SK-N-SH (cell line): ENCODE measurements at regions not wholly inside any gene's neighbourhood (a gene's known extent, or its start where the extent isn't known, plus 50 kb on each side); places are given as distances from the start of the nearest gene placed in this dataset.

ENCODE experiments used
- CTCF ChIA-PET: fragments of 300-600, 350-600 bp; formaldehyde crosslinking; extraction: SDS; loops from one replicate; lab custom pipeline; 2021; lab: Yijun Ruan, JAX
- POLR2A ChIA-PET: fragments of 350-600 bp; sonication (Branson Sonifier 250); formaldehyde crosslinking; extraction: SDS; loops from one replicate; lab custom pipeline; 2020; ENCODE audit warnings: antibody characterized with exemption, inconsistent platforms; lab: Yijun Ruan, JAX
- DNase-seq: peaks from one replicate; pipeline ENCODE4 v3.0.0; 2012
- H2AFZ ChIP-seq: fragments of 200-600 bp; sonication (generic); 2 replicates; pipeline ENCODE4 v1.8.1; 2016; ENCODE audit warnings: antibody characterized with exemption, mild to moderate bottlenecking, low read depth
- H3F3A ChIP-seq: fragments of 200-600 bp; sonication (generic); replicated peaks from 2 replicates; pipeline ENCODE3; 2016; ENCODE audit warnings: antibody characterized with exemption, mild to moderate bottlenecking; ENCODE audit not compliant: insufficient read depth
- H3K27ac ChIP-seq, 2 experiments: fragments of 200-500 bp in 1 of 2; fragments of 200-600 bp in 1 of 2; sonication (Bioruptor generic) in 1 of 2; sonication (generic), shearing (Covaris generic) in 1 of 2; 2 replicates each; pipeline versions ENCODE4 v1.5.1 to v1.6.1; 2014 to 2016; ENCODE audit warnings: low read depth in 2 of 2, inconsistent platforms in 1 of 2, low read length in 1 of 2, mild to moderate bottlenecking in 1 of 2, mixed read lengths in 1 of 2
- H3K27me3 ChIP-seq: fragments of 200-600 bp; sonication (generic), shearing (Covaris generic); 2 replicates; pipeline ENCODE4 v1.6.1; 2016; ENCODE audit warnings: mixed run types; ENCODE audit not compliant: insufficient read depth
- H3K36me3 ChIP-seq, 2 experiments: fragments of 200-500 bp in 1 of 2; fragments of 200-600 bp in 1 of 2; sonication (Bioruptor generic) in 1 of 2; sonication (generic) in 1 of 2; replicated peaks in 1 of 2; 2 replicates each; pipeline versions ENCODE3 to v1.5.1; 2014 to 2016; ENCODE audit warnings: low read length in 1 of 2, mild to moderate bottlenecking in 1 of 2; ENCODE audit not compliant: insufficient read depth in 2 of 2, control insufficient read depth in 1 of 2
- H3K4me1 ChIP-seq, 2 experiments: fragments of 200-500 bp in 1 of 2; fragments of 200-600 bp in 1 of 2; sonication (Bioruptor generic) in 1 of 2; sonication (generic), shearing (Covaris generic) in 1 of 2; 2 replicates each; pipeline versions ENCODE4 v1.5.1 to v1.6.1; 2014 to 2016; ENCODE audit warnings: low read depth in 1 of 2, low read length in 1 of 2, mixed run types in 1 of 2; ENCODE audit not compliant: insufficient read depth in 2 of 2, control insufficient read depth in 1 of 2
- H3K4me2 ChIP-seq: fragments of 200-600 bp; sonication (generic), shearing (Covaris generic); 2 replicates; pipeline ENCODE4 v1.6.1; 2017; ENCODE audit warnings: mixed run types
- H3K4me3 ChIP-seq, 2 experiments: fragments of 200-500 bp in 1 of 2; fragments of 200-600 bp in 1 of 2; sonication (Bioruptor generic) in 1 of 2; sonication (generic), shearing (Covaris generic) in 1 of 2; 2 replicates each; pipeline versions ENCODE4 v1.5.1 to v1.8.1; 2014 to 2016; ENCODE audit warnings: low read depth in 2 of 2, inconsistent platforms in 1 of 2, low read length in 1 of 2, mild to moderate bottlenecking in 1 of 2, mixed read lengths in 1 of 2, moderate library complexity in 1 of 2
- H3K79me2 ChIP-seq: fragments of 200-600 bp; sonication (generic); 2 replicates; pipeline ENCODE4 v1.8.1; 2017; ENCODE audit warnings: mild to moderate bottlenecking; ENCODE audit not compliant: insufficient read depth
- H3K9ac ChIP-seq: fragments of 200-600 bp; sonication (generic); 2 replicates; pipeline ENCODE4 v1.6.1; 2017; ENCODE audit warnings: mixed run types
- H3K9me2 ChIP-seq: fragments of 200-600 bp; sonication (generic); 2 replicates; pipeline ENCODE4 v1.6.1; 2017; ENCODE audit warnings: mixed run types
- H3K9me3 ChIP-seq: fragments of 200-600 bp; sonication (generic); 2 replicates; pipeline ENCODE4 v1.6.1; 2017; ENCODE audit warnings: mixed run types, mild to moderate bottlenecking, moderate library complexity
- H4K20me1 ChIP-seq: fragments of 200-600 bp; sonication (generic); 2 replicates; pipeline ENCODE4 v1.6.1; 2017; ENCODE audit warnings: mild to moderate bottlenecking, mixed run types; ENCODE audit not compliant: insufficient read depth
- EP300 ChIP-seq, 2 experiments: IDR thresholded peaks; 2 replicates each; pipeline versions ENCODE4 v1.4.0 to v1.6.1; 2012; ENCODE audit warnings: borderline replicate concordance in 1 of 2, low read depth in 1 of 2, low read length in 1 of 2
- EZH2phosphoT487 ChIP-seq: fragments of 200-600 bp; sonication (generic); IDR thresholded peaks from 2 replicates; pipeline ENCODE4 v1.6.1; 2017; ENCODE audit warnings: low read depth, mixed run types, mild to moderate bottlenecking, antibody characterized with exemption, moderate library complexity, borderline replicate concordance
- FOSL2 ChIP-seq: IDR thresholded peaks from 2 replicates; pipeline ENCODE4 v1.4.0; 2012; ENCODE audit warnings: low read depth, mild to moderate bottlenecking, moderate library complexity, borderline replicate concordance
- FOXJ3 ChIP-seq: sonication (generic); formaldehyde crosslinking; IDR thresholded peaks from 2 replicates; pipeline ENCODE4 v1.5.1; 2020; ENCODE audit warnings: mild to moderate bottlenecking, missing genetic modification reagents
- FOXM1 ChIP-seq: IDR thresholded peaks from 2 replicates; pipeline ENCODE4 v1.4.0; 2012; ENCODE audit warnings: low read depth, mild to moderate bottlenecking
- GABPA ChIP-seq: IDR thresholded peaks from 2 replicates; pipeline ENCODE4 v1.4.0; 2012; ENCODE audit warnings: low read depth, mild to moderate bottlenecking
- GATA2 ChIP-seq: sonication (generic); formaldehyde crosslinking; IDR thresholded peaks from 2 replicates; pipeline ENCODE4 v1.5.0; 2020; ENCODE audit warnings: mild to moderate bottlenecking, missing genetic modification reagents
- IRF3 ChIP-seq: fragments of 150-350 bp; IDR thresholded peaks from 2 replicates; pipeline ENCODE4 v1.6.1; 2016; ENCODE audit warnings: mild to moderate bottlenecking, low read depth, low read length
- JUND ChIP-seq: IDR thresholded peaks from 2 replicates; pipeline ENCODE4 v1.4.0; 2012
- MAX ChIP-seq: IDR thresholded peaks from 2 replicates; pipeline ENCODE4 v1.4.0; 2012; ENCODE audit warnings: low read depth
- MXI1 ChIP-seq: IDR thresholded peaks from 2 replicates; pipeline ENCODE4 v1.6.1; 2012; ENCODE audit warnings: mild to moderate bottlenecking, low read depth, low read length, improper control_type of control experiment
- NFIC ChIP-seq: IDR thresholded peaks from 2 replicates; pipeline ENCODE4 v1.4.0; 2012; ENCODE audit warnings: borderline replicate concordance
- NRF1 ChIP-seq: IDR thresholded peaks from 2 replicates; pipeline ENCODE4 v1.6.1; 2012; ENCODE audit warnings: low read depth, mild to moderate bottlenecking, low read length
- POLR2AphosphoS5 ChIP-seq: IDR thresholded peaks from 2 replicates; pipeline ENCODE4 v1.6.1; 2012; ENCODE audit warnings: low read depth, low read length
- RXRA ChIP-seq: IDR thresholded peaks from 2 replicates; pipeline ENCODE4 v1.4.0; 2012; ENCODE audit warnings: low read depth, mild to moderate bottlenecking, borderline replicate concordance
- SIN3A ChIP-seq: IDR thresholded peaks from 2 replicates; pipeline ENCODE4 v1.6.1; 2012; ENCODE audit warnings: low read depth, mild to moderate bottlenecking, low read length, moderate library complexity, borderline replicate concordance
- TCF12 ChIP-seq: IDR thresholded peaks from 2 replicates; pipeline ENCODE4 v1.4.0; 2012
- YY1 ChIP-seq: IDR thresholded peaks from 2 replicates; pipeline ENCODE4 v1.4.0; 2012; ENCODE audit warnings: low read depth, mild to moderate bottlenecking
- WGBS: methylation state at CpG from one replicate; pipeline ENCODE4 v1.1.6; 2017; ENCODE audit warnings: low lambda C conversion rate; 5-methylcytosine and 5-hydroxymethylcytosine counted together
- TF ChIP-seq, protein P1 (sequence below): fragments of 150-350 bp; IDR thresholded peaks from 2 replicates; pipeline ENCODE4 v1.6.1; 2017; ENCODE audit warnings: antibody characterized with exemption, low read length, low read depth, borderline replicate concordance
- TF ChIP-seq, protein P2 (sequence below): IDR thresholded peaks from 2 replicates; pipeline ENCODE4 v1.6.1; 2012; ENCODE audit warnings: mild to moderate bottlenecking, low read depth, low read length, moderate library complexity
- TF ChIP-seq, protein P3 (sequence below): IDR thresholded peaks from 2 replicates; pipeline ENCODE4 v1.4.0; 2012; ENCODE audit warnings: low read depth, borderline replicate concordance
- TF ChIP-seq, protein P4 (sequence below): IDR thresholded peaks from 2 replicates; pipeline ENCODE4 v1.4.0; 2012; ENCODE audit warnings: low read depth, borderline replicate concordance

DNA sequence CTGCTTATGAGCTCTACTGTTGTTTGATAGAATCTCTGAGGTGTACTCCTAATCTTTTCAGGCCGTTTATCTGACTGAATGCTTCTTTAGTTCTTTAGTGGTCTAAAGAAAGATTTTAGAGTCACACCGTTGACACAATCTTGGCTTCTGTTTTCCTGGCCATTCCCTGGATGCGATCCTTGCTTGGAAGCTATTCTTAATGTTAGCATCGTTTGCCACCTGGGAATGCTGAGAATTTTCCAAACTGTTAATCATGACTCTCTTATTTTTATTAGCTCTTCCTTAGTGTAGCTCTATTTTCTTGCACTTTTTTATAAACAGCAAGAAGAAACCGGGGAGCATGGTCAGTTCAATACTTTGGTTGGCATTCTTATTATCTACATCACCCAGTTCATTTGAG is 281.0 kb upstream of the PCDH20 start:
- Histone ChIP-seq H3K9me3 (no peaks in the 10 kb centered on the region), H3K4me2 (no peak overlapping the region), H3K4me1 (no peaks in the 10 kb centered on the region), H3K9me2 (no peaks in the 10 kb centered on the region), H2AFZ (no peak overlapping the region), H3K79me2 (no peaks in the 10 kb centered on the region), H3K4me3 (no peak overlapping the region), H3K27ac (no peak overlapping the region), H3K36me3 (no peaks in the 10 kb centered on the region), H3F3A (no peaks in the 10 kb centered on the region), H3K27me3 (no peaks in the 10 kb centered on the region), H3K9ac (no peak overlapping the region), H4K20me1 (no peaks in the 10 kb centered on the region)
- 38% methylated on average over 5 of the region's 5 CpGs for WGBS
- CTCF ChIA-PET, result interaction anchor here (0.6 to 1.7 kb wide), 3 partner anchors 10 to 327 kb away, joined by 3 to 6 read pairs (median 3); no protein-coding TSS in a partner anchor
- TF ChIP-seq, protein P1, sequence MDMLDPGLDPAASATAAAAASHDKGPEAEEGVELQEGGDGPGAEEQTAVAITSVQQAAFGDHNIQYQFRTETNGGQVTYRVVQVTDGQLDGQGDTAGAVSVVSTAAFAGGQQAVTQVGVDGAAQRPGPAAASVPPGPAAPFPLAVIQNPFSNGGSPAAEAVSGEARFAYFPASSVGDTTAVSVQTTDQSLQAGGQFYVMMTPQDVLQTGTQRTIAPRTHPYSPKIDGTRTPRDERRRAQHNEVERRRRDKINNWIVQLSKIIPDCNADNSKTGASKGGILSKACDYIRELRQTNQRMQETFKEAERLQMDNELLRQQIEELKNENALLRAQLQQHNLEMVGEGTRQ, result no peak
- no peak for TF ChIP-seq NFIC
- no peak for TF ChIP-seq FOSL2
- no peak for TF ChIP-seq YY1
- TF ChIP-seq MAX, result no peak
- no peak for TF ChIP-seq EP300 (IDR thresholded peaks at IDR 0.05; ENCODE audit: borderline replicate concordance in 1 of 2, low read depth in 1 of 2, low read length in 1 of 2)
- TF ChIP-seq TCF12, result no peak
- no peak for TF ChIP-seq JUND
- no peak for TF ChIP-seq RXRA
- no peak for TF ChIP-seq GATA2 (CRISPR knock-in tag)
- no peak for DNase-seq
- POLR2A ChIA-PET, result no interaction called here

DNA sequence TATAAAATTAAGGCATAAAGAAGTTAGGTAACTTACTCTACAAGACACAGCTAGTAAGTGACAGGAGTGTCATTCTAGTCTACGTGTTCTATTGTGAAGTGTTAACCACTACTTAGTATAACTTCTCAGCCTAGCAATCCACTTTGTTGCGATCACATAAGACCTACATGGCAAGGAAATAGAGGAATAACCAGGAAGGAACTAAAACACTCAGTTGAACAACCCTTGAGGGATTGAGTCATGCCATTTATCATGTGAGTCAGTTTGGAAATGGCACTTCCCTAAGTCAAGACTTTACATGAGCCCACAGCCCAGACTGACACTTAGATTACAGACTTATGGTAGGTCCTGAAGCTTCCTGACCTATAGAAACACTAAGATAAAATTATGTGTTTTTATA is 279.5 kb upstream of the PCDH20 start:
- Histone ChIP-seq H3K79me2 (no peaks in the 10 kb centered on the region), H3F3A (no peaks in the 10 kb centered on the region), H4K20me1 (no peaks in the 10 kb centered on the region), H3K9ac (no peak overlapping the region), H3K27ac (no peak overlapping the region), H3K4me1 (no peaks in the 10 kb centered on the region), H3K4me3 (no peak overlapping the region), H2AFZ (no peak overlapping the region), H3K9me3 (no peaks in the 10 kb centered on the region), H3K36me3 (no peaks in the 10 kb centered on the region), H3K27me3 (no peaks in the 10 kb centered on the region), H3K9me2 (no peaks in the 10 kb centered on the region), H3K4me2 (no peak overlapping the region)
- ChIA-PET POLR2A (no interaction called here), CTCF (interaction anchor here (0.6 kb wide), 1 partner anchor 8 kb away, joined by 3 read pairs; no protein-coding TSS in a partner anchor)
- no peak for DNase-seq
- 28% methylated on average over 2 of the region's 2 CpGs for WGBS
- TF ChIP-seq, protein P2, sequence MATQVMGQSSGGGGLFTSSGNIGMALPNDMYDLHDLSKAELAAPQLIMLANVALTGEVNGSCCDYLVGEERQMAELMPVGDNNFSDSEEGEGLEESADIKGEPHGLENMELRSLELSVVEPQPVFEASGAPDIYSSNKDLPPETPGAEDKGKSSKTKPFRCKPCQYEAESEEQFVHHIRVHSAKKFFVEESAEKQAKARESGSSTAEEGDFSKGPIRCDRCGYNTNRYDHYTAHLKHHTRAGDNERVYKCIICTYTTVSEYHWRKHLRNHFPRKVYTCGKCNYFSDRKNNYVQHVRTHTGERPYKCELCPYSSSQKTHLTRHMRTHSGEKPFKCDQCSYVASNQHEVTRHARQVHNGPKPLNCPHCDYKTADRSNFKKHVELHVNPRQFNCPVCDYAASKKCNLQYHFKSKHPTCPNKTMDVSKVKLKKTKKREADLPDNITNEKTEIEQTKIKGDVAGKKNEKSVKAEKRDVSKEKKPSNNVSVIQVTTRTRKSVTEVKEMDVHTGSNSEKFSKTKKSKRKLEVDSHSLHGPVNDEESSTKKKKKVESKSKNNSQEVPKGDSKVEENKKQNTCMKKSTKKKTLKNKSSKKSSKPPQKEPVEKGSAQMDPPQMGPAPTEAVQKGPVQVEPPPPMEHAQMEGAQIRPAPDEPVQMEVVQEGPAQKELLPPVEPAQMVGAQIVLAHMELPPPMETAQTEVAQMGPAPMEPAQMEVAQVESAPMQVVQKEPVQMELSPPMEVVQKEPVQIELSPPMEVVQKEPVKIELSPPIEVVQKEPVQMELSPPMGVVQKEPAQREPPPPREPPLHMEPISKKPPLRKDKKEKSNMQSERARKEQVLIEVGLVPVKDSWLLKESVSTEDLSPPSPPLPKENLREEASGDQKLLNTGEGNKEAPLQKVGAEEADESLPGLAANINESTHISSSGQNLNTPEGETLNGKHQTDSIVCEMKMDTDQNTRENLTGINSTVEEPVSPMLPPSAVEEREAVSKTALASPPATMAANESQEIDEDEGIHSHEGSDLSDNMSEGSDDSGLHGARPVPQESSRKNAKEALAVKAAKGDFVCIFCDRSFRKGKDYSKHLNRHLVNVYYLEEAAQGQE, result no peak
- TF ChIP-seq SIN3A, result no peak
- TF ChIP-seq IRF3, result no peak
- no peak for TF ChIP-seq FOXJ3 (CRISPR knock-in tag)
- TF ChIP-seq GABPA, result no peak
- TF ChIP-seq FOXM1, result no peak
- TF ChIP-seq, protein P3, sequence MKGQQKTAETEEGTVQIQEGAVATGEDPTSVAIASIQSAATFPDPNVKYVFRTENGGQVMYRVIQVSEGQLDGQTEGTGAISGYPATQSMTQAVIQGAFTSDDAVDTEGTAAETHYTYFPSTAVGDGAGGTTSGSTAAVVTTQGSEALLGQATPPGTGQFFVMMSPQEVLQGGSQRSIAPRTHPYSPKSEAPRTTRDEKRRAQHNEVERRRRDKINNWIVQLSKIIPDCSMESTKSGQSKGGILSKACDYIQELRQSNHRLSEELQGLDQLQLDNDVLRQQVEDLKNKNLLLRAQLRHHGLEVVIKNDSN, result no peak
- TF ChIP-seq POLR2AphosphoS5, result no peak
- no peak for TF ChIP-seq EZH2phosphoT487
- no peak for TF ChIP-seq NRF1
- TF ChIP-seq, protein P4, sequence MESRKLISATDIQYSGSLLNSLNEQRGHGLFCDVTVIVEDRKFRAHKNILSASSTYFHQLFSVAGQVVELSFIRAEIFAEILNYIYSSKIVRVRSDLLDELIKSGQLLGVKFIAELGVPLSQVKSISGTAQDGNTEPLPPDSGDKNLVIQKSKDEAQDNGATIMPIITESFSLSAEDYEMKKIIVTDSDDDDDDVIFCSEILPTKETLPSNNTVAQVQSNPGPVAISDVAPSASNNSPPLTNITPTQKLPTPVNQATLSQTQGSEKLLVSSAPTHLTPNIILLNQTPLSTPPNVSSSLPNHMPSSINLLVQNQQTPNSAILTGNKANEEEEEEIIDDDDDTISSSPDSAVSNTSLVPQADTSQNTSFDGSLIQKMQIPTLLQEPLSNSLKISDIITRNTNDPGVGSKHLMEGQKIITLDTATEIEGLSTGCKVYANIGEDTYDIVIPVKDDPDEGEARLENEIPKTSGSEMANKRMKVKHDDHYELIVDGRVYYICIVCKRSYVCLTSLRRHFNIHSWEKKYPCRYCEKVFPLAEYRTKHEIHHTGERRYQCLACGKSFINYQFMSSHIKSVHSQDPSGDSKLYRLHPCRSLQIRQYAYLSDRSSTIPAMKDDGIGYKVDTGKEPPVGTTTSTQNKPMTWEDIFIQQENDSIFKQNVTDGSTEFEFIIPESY, result no peak
- no peak for TF ChIP-seq MXI1
